ENCODE measurements at regions not wholly inside any gene's neighbourhood (a gene's known extent, or its start where the extent isn't known, plus 50 kb on each side); places are given as distances from the start of the nearest gene placed in this dataset.

- FAIRE-seq (peak; percentile 71), DNase-seq (ENCODE audit: insufficient read length, low spot score) (no peak)
These were observed 58.8 kb upstream of the LYPD6 start for GRCh38 chr2:149271575-149271974.

GRCh38 chr2:149278161-149278871, 52.1 kb upstream of the LYPD6 start:
- DNase-seq (ENCODE audit: insufficient read length, low spot score), result no peak

DNA sequence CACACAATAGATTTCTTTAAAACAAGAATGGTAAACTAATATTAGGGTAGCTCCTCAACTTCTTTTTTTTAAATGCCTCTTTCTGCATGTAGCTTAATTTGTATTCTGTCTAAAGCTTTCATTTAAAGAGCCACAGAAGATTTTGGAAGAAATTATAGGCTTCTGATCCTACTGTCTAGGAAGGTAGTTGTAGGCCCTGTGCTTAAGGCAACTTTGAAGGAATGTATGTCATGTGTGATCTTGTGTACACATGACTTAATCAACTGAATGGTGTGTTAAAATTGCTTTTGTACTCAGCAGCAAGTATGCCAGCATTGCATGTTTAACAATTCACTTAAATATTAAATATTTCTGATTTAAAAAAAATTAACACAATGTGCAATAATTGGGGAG, 51.5 kb upstream of the LYPD6 start:
- no peak for FAIRE-seq
- no peak for DNase-seq (ENCODE audit: insufficient read length, low spot score)

More at GRCh38 chr2:149278161-149278871, 52.1 kb upstream of the LYPD6 start:
- FAIRE-seq, result no peak

All from GM19239 (cell line).